ENCODE measurements at regions not wholly inside any gene's neighbourhood (a gene's known extent, or its start where the extent isn't known, plus 50 kb on each side); places are given as distances from the start of the nearest gene placed in this dataset.
"Not testable (repeated sequence)": the region's sequence is repeated elsewhere in the genome, so short reads cannot be mapped to it uniquely, and the experiment has no call there.

DNA sequence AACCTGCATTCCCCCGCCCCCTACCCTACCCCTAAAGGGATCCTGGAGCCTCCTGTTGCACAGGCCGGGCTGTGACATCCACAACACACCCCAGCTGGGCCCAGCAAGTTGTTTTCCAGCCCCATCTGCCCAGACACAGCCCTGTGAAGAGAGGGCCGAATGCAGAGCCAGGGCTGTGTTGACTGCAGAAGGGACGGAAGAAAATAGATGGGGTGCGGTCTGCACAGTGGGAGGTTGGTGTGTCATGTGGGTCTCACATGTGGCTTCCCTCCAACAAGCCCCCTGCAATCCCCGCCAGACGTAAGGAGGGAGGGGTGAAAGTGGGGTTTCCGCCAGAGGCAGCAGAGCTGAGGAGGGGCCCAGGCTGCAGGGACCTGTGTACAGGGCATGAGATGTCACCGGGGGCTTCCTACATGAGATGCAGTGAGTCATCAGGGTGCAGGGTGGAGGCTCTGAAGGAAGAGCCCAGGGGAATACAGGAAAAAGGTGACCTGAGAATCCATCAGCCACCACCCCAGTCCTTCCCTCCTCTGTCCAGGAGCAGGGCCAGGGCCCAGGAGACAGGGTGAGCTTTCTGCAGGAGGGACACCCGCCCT, 60.2 kb upstream of the SULF2 start:
- DNase-seq = not testable (repeated sequence)

DNA sequence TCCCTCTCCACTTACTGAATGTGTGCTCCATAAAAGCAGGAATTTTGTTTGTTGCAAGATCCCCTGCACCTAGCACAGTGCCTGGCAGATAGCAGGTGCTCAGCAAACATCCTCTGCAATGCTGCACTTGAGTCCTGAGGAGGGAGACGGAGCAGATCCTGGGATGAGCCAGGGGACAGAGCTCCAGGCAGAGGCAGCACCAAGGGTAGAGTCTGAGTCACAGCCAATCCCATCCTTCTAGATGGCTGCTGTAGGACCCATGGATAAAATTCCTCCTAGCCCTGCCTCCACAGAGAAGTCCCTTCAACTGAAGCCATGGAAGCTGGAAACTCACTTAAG, 59.3 kb upstream of the SULF2 start:
- not testable (repeated sequence) for DNase-seq

DNA sequence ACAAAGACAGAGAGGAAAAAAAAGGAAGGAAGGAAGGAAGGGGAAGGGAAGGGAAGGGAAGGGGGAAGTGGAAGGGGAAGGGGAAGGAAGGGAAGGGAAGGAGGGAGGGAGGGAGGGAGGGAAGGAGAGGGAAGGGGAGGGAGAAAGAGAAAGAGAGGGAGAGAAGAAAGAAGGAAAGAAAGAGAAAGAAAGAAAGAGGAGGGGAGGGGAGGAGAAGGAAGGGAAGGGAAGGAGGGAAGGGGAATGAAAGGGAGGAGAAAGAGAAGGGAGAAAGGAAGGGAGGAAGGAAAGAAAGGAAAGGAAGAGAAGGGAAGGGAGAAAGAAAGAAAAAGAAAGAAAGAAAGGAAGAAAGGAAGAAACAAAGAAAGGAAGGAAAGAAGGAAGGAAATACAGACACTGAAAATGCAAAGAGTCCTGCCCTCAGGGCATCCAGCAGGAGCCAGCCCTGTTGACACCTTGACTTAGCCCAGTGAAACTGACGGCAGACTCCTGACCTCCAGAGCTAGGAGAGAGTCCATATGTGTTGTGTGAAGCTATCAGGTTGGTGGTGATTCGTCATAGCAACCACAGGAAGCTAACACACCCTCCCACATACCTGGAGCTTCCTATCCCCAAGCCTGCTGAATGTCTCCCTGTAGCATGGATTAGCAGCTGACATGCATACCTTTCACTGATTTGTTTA, 58.7 kb upstream of the SULF2 start:
- DNase-seq = no peak

DNA sequence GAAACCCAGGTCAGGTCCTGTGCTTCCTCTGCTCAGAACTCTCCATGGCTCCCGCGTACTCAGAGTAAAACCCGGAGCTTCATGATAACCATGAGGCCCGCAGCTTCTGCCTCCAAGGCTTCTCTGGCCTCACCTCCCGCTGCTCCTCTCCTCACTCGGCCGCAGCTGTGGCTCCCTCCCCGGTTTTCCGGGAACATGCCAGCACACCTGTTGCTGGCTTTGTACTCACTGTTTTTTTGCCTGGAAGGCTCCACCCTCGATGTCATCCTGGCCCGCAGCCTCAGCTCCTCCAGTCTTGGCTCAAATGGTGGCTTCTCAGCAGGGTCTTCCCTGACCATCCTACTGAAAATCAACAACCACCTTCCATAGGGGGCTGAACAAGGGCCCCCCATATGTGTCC, 57.7 kb upstream of the SULF2 start:
- not testable (repeated sequence) for DNase-seq

DNA sequence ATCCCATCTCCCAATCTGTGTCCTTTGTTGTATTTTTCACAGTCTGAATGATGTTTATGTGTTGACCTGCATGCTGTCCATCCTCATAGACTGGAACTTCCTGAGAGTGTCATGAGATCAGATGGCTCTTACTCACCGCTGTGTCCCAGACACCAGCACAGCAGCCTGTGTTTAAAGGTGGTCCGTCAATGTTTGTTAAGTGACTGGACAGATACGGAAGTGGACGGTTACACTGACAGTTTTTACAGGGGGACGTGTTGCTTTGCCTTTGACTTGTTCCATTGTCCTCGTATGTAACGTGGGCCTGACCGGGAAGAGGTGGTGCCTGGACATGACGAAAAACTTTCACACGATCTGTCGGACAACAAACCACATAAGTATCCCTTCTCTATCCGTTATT, 56.7 kb upstream of the SULF2 start:
- DNase-seq = not testable (repeated sequence)

DNA sequence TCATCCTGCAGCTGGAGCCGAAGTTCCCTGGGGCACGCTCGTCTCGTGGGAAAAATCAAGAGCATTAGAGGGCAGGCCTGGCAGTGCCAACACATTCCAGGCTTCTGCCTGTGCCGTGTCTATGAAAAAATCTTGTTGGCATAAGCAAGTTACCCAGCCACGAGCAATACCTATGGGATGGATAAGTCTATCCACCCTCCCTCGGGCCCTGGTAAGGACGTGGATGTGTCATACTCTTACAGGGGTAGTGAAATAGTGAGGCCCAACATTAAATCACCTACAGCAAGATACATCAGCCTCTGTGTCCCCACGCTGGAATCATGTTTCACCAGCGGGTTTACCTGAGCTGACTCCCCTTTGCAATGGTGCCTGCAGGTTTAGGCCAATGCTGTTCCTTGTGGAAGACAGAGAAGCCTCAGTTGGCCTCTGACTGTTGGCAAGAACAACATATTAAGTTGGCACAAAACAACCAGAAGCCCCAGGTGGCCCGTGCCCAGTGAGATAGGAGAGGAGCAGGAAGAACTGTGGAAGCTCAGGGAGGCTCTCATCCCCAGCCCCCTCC, 51.1 kb upstream of the SULF2 start:
- not testable (repeated sequence) for DNase-seq

Data from KG1 (cell line).